22Rv1 (cell line): ENCODE measurements at regions not wholly inside any gene's neighbourhood (a gene's known extent, or its start where the extent isn't known, plus 50 kb on each side); places are given as distances from the start of the nearest gene placed in this dataset.
"Not testable (repeated sequence)": the region's sequence is repeated elsewhere in the genome, so short reads cannot be mapped to it uniquely, and the experiment has no call there.

ENCODE experiments used
- H3K27ac ChIP-seq: fragments of 450-650 bp; 2 replicates; pipeline ENCODE4 v1.5.1; 2017
- CTCF ChIP-seq: fragments of 450-650 bp; IDR thresholded peaks from 2 replicates; pipeline ENCODE4 v1.5.1; 2017; ENCODE audit warnings: mild to moderate bottlenecking
- ZFX ChIP-seq: fragments of 450-650 bp; IDR thresholded peaks from 2 replicates; pipeline ENCODE4 v1.6.1; 2017; ENCODE audit warnings: antibody characterized with exemption, borderline replicate concordance

- TF ChIP-seq CTCF (no peak), ZFX (no peak)
- H3K27ac ChIP-seq: no peak overlapping the region
Observed at GRCh38 chr6:11947575-11947974, 64.5 kb upstream of the HIVEP1 start.

DNA sequence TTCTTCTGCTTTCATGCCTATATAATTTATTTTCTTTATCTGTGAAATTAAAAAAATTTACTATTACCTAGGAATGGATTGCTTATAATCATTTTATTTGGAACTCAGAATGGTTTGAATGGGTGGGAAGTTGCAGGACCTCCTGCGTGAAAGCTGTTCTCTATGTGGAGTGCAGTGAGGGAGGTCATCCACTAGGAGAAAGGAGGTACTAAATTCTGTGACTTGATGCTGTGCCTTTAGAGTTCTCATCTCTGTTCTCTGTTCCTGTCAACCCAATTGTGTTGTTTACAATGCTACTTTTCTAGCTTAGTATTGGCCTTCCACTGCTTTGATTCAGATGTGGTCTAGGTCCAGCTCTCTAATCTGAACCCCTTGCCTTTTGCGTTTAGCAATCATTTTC lies 65.0 kb upstream of the HIVEP1 start:
- TF ChIP-seq CTCF: peak; percentile 9; the same call in 1 of the 2 replicates
- no peak for TF ChIP-seq ZFX
- no peak overlapping the region for H3K27ac ChIP-seq

DNA sequence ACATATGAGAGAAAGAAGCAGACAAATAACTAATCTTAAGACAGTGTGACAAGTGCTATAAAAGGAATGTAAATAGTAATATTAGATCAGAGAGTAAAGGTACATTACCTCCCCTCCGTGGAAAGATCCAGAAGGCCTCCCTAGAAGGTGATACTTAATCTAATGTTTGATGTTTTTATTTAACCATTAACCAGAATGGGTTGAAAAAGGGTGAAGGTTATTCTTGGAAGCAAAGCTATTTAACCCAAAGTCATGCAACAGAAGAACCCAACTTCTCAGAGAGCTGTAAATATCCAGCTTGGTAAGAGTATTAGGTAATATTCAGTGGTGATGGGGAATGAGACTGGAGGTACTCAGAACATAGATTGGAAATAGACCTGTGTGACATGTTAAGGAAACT lies 68.0 kb upstream of the HIVEP1 start:
- TF ChIP-seq CTCF (no peak), ZFX (no peak)
- H3K27ac ChIP-seq: no peak overlapping the region

- no peak overlapping the region for H3K27ac ChIP-seq
- TF ChIP-seq ZFX: no peak
- no peak for TF ChIP-seq CTCF
Observed at GRCh38 chr6:11943060-11943459, 69.1 kb upstream of the HIVEP1 start.

GRCh38 chr6:11942185-11942864 lies 69.8 kb upstream of the HIVEP1 start:
- no peak overlapping the region for H3K27ac ChIP-seq
- TF ChIP-seq CTCF (no peak), ZFX (no peak)

- H3K27ac ChIP-seq: not testable (repeated sequence)
Observed at GRCh38 chr6:11940532-11941166, 71.5 kb upstream of the HIVEP1 start.

GRCh38 chr6:11938285-11938890 lies 73.7 kb upstream of the HIVEP1 start:
- peak overlapping the region; percentile 61 for H3K27ac ChIP-seq
- TF ChIP-seq CTCF: no peak
- TF ChIP-seq ZFX: no peak
